ENCODE measurements at regions not wholly inside any gene's neighbourhood (a gene's known extent, or its start where the extent isn't known, plus 50 kb on each side); places are given as distances from the start of the nearest gene placed in this dataset.

- TF ChIP-seq CTCF (IDR thresholded peaks at IDR 0.05) (no peak), EP300 (IDR thresholded peaks at IDR 0.05) (no peak), POLR2A (IDR thresholded peaks at IDR 0.05) (no peak), POLR2AphosphoS5 (IDR thresholded peaks at IDR 0.05) (no peak)
- intact Hi-C loops (cut with DNase I; ENCODE audit: low total_unique reads), result no loop called here
These were observed 152.5 kb upstream of the GYPC start for GRCh38 chr2:126503476-126503875.

DNA sequence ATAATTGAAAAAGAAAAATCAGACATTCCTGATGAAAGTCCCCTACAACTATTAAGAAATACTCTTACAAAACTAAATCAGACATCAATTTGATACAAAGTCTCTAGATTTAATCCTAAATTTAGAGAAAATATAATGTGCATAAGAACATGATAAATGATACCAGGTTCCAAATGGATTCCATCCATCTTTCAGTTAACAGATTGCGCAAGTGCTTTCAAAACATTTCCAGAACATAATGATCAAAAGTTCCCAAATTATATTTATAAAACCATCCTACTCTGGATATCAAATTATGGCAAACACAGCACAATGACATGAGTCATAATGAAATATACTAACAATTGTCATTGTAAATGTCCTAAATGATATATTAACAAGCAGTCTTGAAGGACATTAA lies 151.0 kb upstream of the GYPC start:
- no peak overlapping the region for H3K27ac ChIP-seq
- intact Hi-C loops (cut with DNase I; ENCODE audit: low total_unique reads), result no loop called here
- WGBS, 5 donors, result 91 to 100% (median 95%) methylated on average over 1 of the region's 1 CpG
- H3K9me3 ChIP-seq, result no peaks in the 10 kb centered on the region
- no peaks in the 10 kb centered on the region for H3K4me1 ChIP-seq
- no peak for DNase-seq
- no peaks in the 10 kb centered on the region for H3K36me3 ChIP-seq
- no peaks in the 10 kb centered on the region for H3K27me3 ChIP-seq
- H3K4me3 ChIP-seq, result no peak overlapping the region
- TF ChIP-seq EP300 (IDR thresholded peaks at IDR 0.05), result no peak
- no peak for TF ChIP-seq POLR2A (IDR thresholded peaks at IDR 0.05)
- TF ChIP-seq CTCF (IDR thresholded peaks at IDR 0.05), result no peak
- no peak for TF ChIP-seq POLR2AphosphoS5 (IDR thresholded peaks at IDR 0.05)

More at GRCh38 chr2:126503476-126503875, 152.5 kb upstream of the GYPC start:
- no peak overlapping the region for H3K27ac ChIP-seq
- H3K4me1 ChIP-seq, result no peaks in the 10 kb centered on the region
- no peak for DNase-seq
- no peaks in the 10 kb centered on the region for H3K36me3 ChIP-seq
- H3K27me3 ChIP-seq, result no peaks in the 10 kb centered on the region
- H3K4me3 ChIP-seq, result no peak overlapping the region
- no peaks in the 10 kb centered on the region for H3K9me3 ChIP-seq
- WGBS, 5 donors, result 62 to 80% (median 70%) methylated on average over 3 of the region's 3 CpGs

DNA sequence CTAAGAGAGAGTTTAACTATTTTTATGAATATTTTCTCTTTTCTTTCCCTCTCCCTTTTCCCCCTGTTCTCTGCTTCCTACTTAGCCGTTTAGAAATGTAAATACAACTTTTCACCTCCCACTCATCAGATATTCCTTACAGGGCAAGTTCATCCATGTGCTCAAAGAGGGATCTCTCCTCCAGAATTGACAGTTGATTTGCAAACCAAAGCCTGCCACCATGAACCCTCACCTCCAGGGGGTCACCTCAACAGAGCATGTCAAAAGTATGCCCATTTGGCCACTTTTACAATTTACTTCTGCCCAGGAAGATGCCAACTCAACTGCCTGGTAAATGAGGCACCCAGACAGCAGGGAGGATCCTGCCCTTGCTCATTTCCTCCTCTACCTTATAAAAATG lies 149.2 kb upstream of the GYPC start:
- DNase-seq, result no peak
- Histone ChIP-seq H3K4me3 (no peak overlapping the region), H3K36me3 (no peaks in the 10 kb centered on the region), H3K27ac (no peak overlapping the region), H3K9me3 (no peaks in the 10 kb centered on the region), H3K4me1 (no peaks in the 10 kb centered on the region), H3K27me3 (no peaks in the 10 kb centered on the region)
- 6 to 14% (median 11%) methylated on average over 1 of the region's 1 CpG for WGBS, 5 donors
- TF ChIP-seq EP300 (IDR thresholded peaks at IDR 0.05) (no peak), POLR2A (IDR thresholded peaks at IDR 0.05) (no peak), CTCF (IDR thresholded peaks at IDR 0.05) (no peak), POLR2AphosphoS5 (IDR thresholded peaks at IDR 0.05) (no peak)
- intact Hi-C loops (cut with DNase I; ENCODE audit: low total_unique reads), result no loop called here

DNA sequence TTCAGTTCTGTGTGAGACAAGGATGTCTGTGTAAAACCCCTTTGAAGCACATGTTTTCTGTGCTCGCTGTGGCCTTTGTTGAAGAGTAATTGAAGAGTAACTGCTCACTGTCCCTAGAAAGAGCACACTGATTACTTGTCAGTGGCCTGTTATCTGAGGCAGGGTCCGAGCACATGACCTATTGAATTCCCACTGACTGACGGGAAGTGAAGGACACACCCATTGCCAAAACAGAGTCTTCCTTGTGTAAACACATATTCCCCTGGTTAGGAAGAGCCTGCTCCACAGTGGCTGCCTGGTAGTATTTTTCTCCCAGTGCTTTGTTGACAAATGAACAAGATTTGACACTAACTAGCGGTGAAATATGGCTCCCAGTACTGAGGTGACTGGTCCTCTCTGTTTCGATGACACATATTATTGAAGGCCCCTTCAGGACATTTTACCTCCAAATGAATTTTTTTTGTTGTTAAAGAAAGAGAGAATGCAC lies 148.5 kb upstream of the GYPC start:
- Histone ChIP-seq H3K4me1 (no peaks in the 10 kb centered on the region), H3K27me3 (no peaks in the 10 kb centered on the region), H3K9me3 (no peaks in the 10 kb centered on the region), H3K27ac (no peak overlapping the region), H3K36me3 (no peaks in the 10 kb centered on the region), H3K4me3 (no peak overlapping the region)
- 41 to 53% (median 47%) methylated on average over 5 of the region's 5 CpGs for WGBS, 5 donors
- TF ChIP-seq EP300 (IDR thresholded peaks at IDR 0.05), result no peak
- TF ChIP-seq CTCF (IDR thresholded peaks at IDR 0.05), result no peak
- no peak for TF ChIP-seq POLR2A (IDR thresholded peaks at IDR 0.05)
- TF ChIP-seq POLR2AphosphoS5 (IDR thresholded peaks at IDR 0.05), result no peak
- DNase-seq, result no peak
- intact Hi-C loops (cut with DNase I; ENCODE audit: low total_unique reads), result no loop called here

Data from stomach (tissue), 8 donors.